ENCODE measurements at regions not wholly inside any gene's neighbourhood (a gene's known extent, or its start where the extent isn't known, plus 50 kb on each side); places are given as distances from the start of the nearest gene placed in this dataset.

- DNase-seq (ENCODE audit: low read depth), result no peak
- no peak for TF ChIP-seq CTCF (IDR thresholded peaks at IDR 0.05; ENCODE audit: control insufficient read depth, extremely low read depth, insufficient read depth)
- no peak overlapping the region for H3K4me3 ChIP-seq (ENCODE audit: low read depth, low read length)
Measured at GRCh38 chr2:16249246-16250055, 309.1 kb downstream of the MYCN start.

GRCh38 chr2:16248571-16249105, 308.3 kb downstream of the MYCN start:
- no peak overlapping the region for H3K4me3 ChIP-seq (ENCODE audit: low read depth, low read length)
- no peak for DNase-seq (ENCODE audit: low read depth)
- TF ChIP-seq CTCF (IDR thresholded peaks at IDR 0.05; ENCODE audit: control insufficient read depth, extremely low read depth, insufficient read depth), result no peak

GRCh38 chr2:16247326-16248122, 307.2 kb downstream of the MYCN start:
- no peak for DNase-seq (ENCODE audit: low read depth)

GRCh38 chr2:16246911-16247310, 306.6 kb downstream of the MYCN start:
- no peak overlapping the region for H3K4me3 ChIP-seq (ENCODE audit: low read depth, low read length)
- no peak for DNase-seq (ENCODE audit: low read depth)
- no peak for TF ChIP-seq CTCF (IDR thresholded peaks at IDR 0.05; ENCODE audit: control insufficient read depth, extremely low read depth, insufficient read depth)

More at GRCh38 chr2:16247326-16248122, 307.2 kb downstream of the MYCN start:
- TF ChIP-seq CTCF (IDR thresholded peaks at IDR 0.05; ENCODE audit: control insufficient read depth, extremely low read depth, insufficient read depth), result no peak
- no peak overlapping the region for H3K4me3 ChIP-seq (ENCODE audit: low read depth, low read length)

- TF ChIP-seq CTCF (IDR thresholded peaks at IDR 0.05; ENCODE audit: control insufficient read depth, extremely low read depth, insufficient read depth), result no peak
- no peak for DNase-seq (ENCODE audit: low read depth)
- no peak overlapping the region for H3K4me3 ChIP-seq (ENCODE audit: low read depth, low read length)
Measured at GRCh38 chr2:16246281-16246850, 306.0 kb downstream of the MYCN start.

- DNase-seq (ENCODE audit: low read depth), result no peak
- TF ChIP-seq CTCF (IDR thresholded peaks at IDR 0.05; ENCODE audit: control insufficient read depth, extremely low read depth, insufficient read depth), result no peak
- H3K4me3 ChIP-seq (ENCODE audit: low read depth, low read length), result no peak overlapping the region
Measured at GRCh38 chr2:16245481-16246054, 305.2 kb downstream of the MYCN start.

Measured in LNCaP clone FGC (cell line).